DOHH2 (cell line): ENCODE measurements at regions not wholly inside any gene's neighbourhood (a gene's known extent, or its start where the extent isn't known, plus 50 kb on each side); places are given as distances from the start of the nearest gene placed in this dataset.

ENCODE experiments used
- H3F3A ChIP-seq: fragments of 200-600 bp; sonication (generic), shearing (Covaris generic); 2 replicates; pipeline ENCODE4 v1.6.0; 2016; ENCODE audit warnings: antibody characterized with exemption, mild to moderate bottlenecking; ENCODE audit not compliant: control insufficient read depth, insufficient read depth
- H3K27ac ChIP-seq: fragments of 200-600 bp; sonication (generic); 2 replicates; pipeline ENCODE4 v1.5.1; 2014; ENCODE audit warnings: low read depth, mild to moderate bottlenecking, low read length, moderate library complexity
- H3K27me3 ChIP-seq: fragments of 200-600 bp; sonication (generic); 2 replicates; pipeline ENCODE4 v1.6.1; 2014; ENCODE audit warnings: mild to moderate bottlenecking, low read length, mixed read lengths; ENCODE audit not compliant: control insufficient read depth
- H3K36me3 ChIP-seq: fragments of 200-600 bp; sonication (generic); 2 replicates; pipeline ENCODE4 v1.6.1; 2014; ENCODE audit warnings: mild to moderate bottlenecking, low read length, moderate library complexity, mixed read lengths; ENCODE audit not compliant: control insufficient read depth
- H3K4me1 ChIP-seq: fragments of 200-600 bp; sonication (generic); 2 replicates; pipeline ENCODE4 v1.6.1; 2014; ENCODE audit warnings: mild to moderate bottlenecking, low read length, mixed read lengths; ENCODE audit not compliant: control insufficient read depth
- H3K4me2 ChIP-seq: fragments of 200-600 bp; sonication (generic); 2 replicates; pipeline ENCODE4 v1.6.0; 2014; ENCODE audit warnings: mild to moderate bottlenecking, low read length, moderate library complexity
- H3K4me3 ChIP-seq: fragments of 200-600 bp; sonication (generic); 2 replicates; pipeline ENCODE4 v1.5.1; 2014; ENCODE audit warnings: mild to moderate bottlenecking, low read length, mixed read lengths
- H3K79me2 ChIP-seq: fragments of 200-600 bp; sonication (generic); 2 replicates; pipeline ENCODE4 v1.6.1; 2014; ENCODE audit warnings: mild to moderate bottlenecking, low read length, mixed read lengths; ENCODE audit not compliant: control insufficient read depth
- H3K9me2 ChIP-seq: fragments of 200-600 bp; sonication (generic); replicated peaks from 2 replicates; pipeline ENCODE4 v1.6.1; 2014; ENCODE audit warnings: mild to moderate bottlenecking, low read length, mixed read lengths; ENCODE audit not compliant: control insufficient read depth
- H3K9me3 ChIP-seq: fragments of 200-600 bp; sonication (generic); 2 replicates; pipeline ENCODE4 v1.6.1; 2014; ENCODE audit warnings: antibody characterized with exemption, low read length, mixed read lengths; ENCODE audit not compliant: control insufficient read depth, insufficient read depth
- H4K20me1 ChIP-seq: fragments of 200-600 bp; sonication (generic); 2 replicates; pipeline ENCODE4 v1.6.0; 2014; ENCODE audit warnings: low read depth, mild to moderate bottlenecking, antibody characterized with exemption, low read length, moderate library complexity; ENCODE audit not compliant: control insufficient read depth, insufficient read depth
- CTCF ChIP-seq: fragments of 200-600 bp; sonication (generic); IDR thresholded peaks from one replicate; pipeline ENCODE4 v1.5.1; 2014; ENCODE audit warnings: antibody characterized with exemption, mild to moderate bottlenecking, low read depth, low read length; ENCODE audit not compliant: poor library complexity, severe bottlenecking
- EZH2phosphoT487 ChIP-seq: fragments of 200-600 bp; sonication (generic); IDR thresholded peaks from 2 replicates; pipeline ENCODE4 v1.6.1; 2017; ENCODE audit warnings: borderline replicate concordance, mild to moderate bottlenecking, antibody characterized with exemption, low read length, moderate library complexity, mixed read lengths

DNA sequence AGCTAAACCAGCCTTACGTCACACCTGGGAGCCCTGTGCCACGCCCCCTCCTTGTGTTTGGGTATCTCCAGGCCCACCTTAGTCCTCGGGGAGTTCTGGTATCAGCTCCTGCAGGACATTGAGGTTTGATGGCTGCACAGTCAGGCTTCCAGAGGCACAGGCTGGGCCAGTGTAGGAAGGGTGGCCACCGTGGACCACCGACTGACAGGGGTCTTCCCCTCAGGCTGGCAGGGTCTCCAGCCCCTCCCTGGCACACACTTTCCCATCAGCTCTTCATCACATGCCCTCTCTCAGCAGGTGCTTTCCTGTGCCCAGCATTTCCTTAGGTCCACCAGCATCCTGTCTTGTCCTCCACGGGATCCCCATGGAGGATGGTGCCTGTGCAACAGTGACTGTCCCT is 413.1 kb downstream of the TCERG1L start:
- Histone ChIP-seq H3K4me1 (no peaks in the 10 kb centered on the region), H3K27ac (no peak overlapping the region), H3F3A (no peaks in the 10 kb centered on the region), H3K79me2 (no peaks in the 10 kb centered on the region), H3K36me3 (no peaks in the 10 kb centered on the region), H3K4me2 (no peak overlapping the region), H3K9me3 (no peaks in the 10 kb centered on the region), H4K20me1 (no peaks in the 10 kb centered on the region), H3K9me2 (no peaks in the 10 kb centered on the region), H3K27me3 (no peaks in the 10 kb centered on the region), H3K4me3 (no peak overlapping the region)
- TF ChIP-seq EZH2phosphoT487, result no peak
- no peak for TF ChIP-seq CTCF

DNA sequence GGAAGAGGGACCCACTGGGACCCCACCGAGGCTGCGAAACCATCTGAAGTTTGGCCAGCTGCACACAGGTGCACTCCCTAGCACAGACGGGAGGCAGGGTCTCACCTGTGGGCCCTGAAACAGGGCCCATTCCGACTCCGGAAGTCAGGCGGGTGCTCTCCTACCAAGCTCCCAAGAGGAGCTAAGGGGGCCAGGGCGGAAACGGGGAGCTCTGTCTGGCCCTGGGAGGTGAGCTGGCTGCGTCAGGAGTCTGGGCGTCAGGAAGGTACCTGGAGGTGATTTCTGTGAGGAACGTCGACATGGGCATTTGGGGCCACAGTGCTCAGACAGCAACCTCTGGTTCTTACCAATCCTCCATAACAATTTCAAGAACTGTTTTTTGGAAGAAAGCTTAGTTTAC is 411.7 kb downstream of the TCERG1L start:
- Histone ChIP-seq H3K4me3 (no peak overlapping the region), H3K4me2 (no peak overlapping the region), H3K4me1 (no peaks in the 10 kb centered on the region), H3K36me3 (no peaks in the 10 kb centered on the region), H3K9me3 (no peaks in the 10 kb centered on the region), H3K79me2 (no peaks in the 10 kb centered on the region), H3F3A (no peaks in the 10 kb centered on the region), H4K20me1 (no peaks in the 10 kb centered on the region), H3K27me3 (no peaks in the 10 kb centered on the region), H3K9me2 (no peaks in the 10 kb centered on the region), H3K27ac (no peak overlapping the region)
- TF ChIP-seq CTCF (no peak), EZH2phosphoT487 (no peak)

DNA sequence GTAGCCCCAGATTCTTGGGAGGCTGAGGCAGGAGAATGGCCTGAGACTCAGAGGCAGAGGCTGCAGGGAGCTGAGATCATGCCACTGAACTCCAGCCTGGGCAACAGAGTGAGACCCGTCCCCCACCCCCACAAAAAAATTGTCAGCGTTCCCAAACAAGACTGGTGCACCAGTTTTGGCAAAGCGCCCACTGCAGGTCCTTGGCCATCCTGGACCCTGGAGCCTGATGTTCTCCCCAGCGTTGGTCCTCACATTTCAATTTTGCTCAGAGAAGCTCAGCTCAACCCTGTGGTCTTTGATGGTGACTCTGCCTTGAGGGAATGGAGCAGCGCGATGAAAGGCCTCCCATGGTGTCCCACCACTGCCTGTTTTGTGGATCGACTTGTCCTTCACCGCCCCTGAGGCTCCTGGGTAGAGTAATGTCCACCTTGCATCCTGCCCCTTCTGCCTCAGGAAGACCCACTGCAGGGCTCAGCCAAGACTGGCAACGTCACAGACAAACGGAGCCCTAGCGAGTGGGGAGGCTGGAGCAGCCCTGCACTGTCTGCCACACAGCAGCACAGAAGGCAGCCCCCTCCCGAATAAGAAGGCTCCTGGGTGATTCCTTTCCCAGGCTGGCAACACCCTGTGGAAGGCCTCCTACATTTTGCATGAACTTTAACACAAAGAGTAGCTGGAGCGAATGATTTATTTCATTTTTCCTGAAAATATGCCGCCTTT is 410.9 kb downstream of the TCERG1L start:
- no peaks in the 10 kb centered on the region for H3F3A ChIP-seq
- no peaks in the 10 kb centered on the region for H3K9me3 ChIP-seq
- H3K27ac ChIP-seq, result no peak overlapping the region

More for the DNA sequence above, 410.9 kb downstream of the TCERG1L start:
- Histone ChIP-seq H4K20me1 (no peaks in the 10 kb centered on the region), H3K4me1 (no peaks in the 10 kb centered on the region), H3K27me3 (no peaks in the 10 kb centered on the region), H3K79me2 (no peaks in the 10 kb centered on the region), H3K4me2 (no peak overlapping the region), H3K36me3 (no peaks in the 10 kb centered on the region), H3K9me2 (no peaks in the 10 kb centered on the region), H3K4me3 (no peak overlapping the region)
- TF ChIP-seq EZH2phosphoT487 (no peak), CTCF (no peak)
